SK-N-MC (cell line): ENCODE measurements at regions not wholly inside any gene's neighbourhood (a gene's known extent, or its start where the extent isn't known, plus 50 kb on each side); places are given as distances from the start of the nearest gene placed in this dataset.
"Not testable (repeated sequence)": the region's sequence is repeated elsewhere in the genome, so short reads cannot be mapped to it uniquely, and the experiment has no call there.

ENCODE experiments used
- EZH2 ChIP-seq: fragments of 200-600 bp; sonication (generic); IDR thresholded peaks from one replicate; pipeline ENCODE4 v1.6.1; 2017; ENCODE audit warnings: antibody characterized with exemption
- POLR2AphosphoS5 ChIP-seq: IDR thresholded peaks from 2 replicates; pipeline ENCODE4 v1.6.1; 2012; ENCODE audit warnings: mild to moderate bottlenecking, low read depth, low read length, borderline replicate concordance

- TF ChIP-seq POLR2AphosphoS5, EZH2: not testable (repeated sequence)
These were observed 53.9 kb upstream of the APOD start for GRCh38 chr3:195637473-195638233.
